HEK293 (cell line): ENCODE measurements at regions not wholly inside any gene's neighbourhood (a gene's known extent, or its start where the extent isn't known, plus 50 kb on each side); places are given as distances from the start of the nearest gene placed in this dataset.

Experiments used
- CTCF ChIA-PET: fragments of 350-600 bp; formaldehyde crosslinking; extraction: SDS; loops from one replicate; lab custom pipeline; 2021; ENCODE audit warnings: antibody characterized with exemption; lab: Yijun Ruan, JAX
- POLR2A ChIA-PET: fragments of 300-600 bp; formaldehyde crosslinking; extraction: SDS; loops from one replicate; lab custom pipeline; 2020; ENCODE audit warnings: antibody characterized with exemption, inconsistent platforms; lab: Yijun Ruan, JAX
- H3K27ac ChIP-seq: fragments of 200-500 bp; sonication (Bioruptor generic); 2 replicates; pipeline ENCODE4 v1.5.1; 2014; ENCODE audit warnings: low read depth, low read length, control low read depth, inconsistent platforms; ENCODE audit errors: extremely low read depth
- H3K36me3 ChIP-seq, 2 experiments: fragments of 200-500 bp in 1 of 2; sonication (Bioruptor generic) in 1 of 2; 1 replicate in 1 of 2; 2 replicates in 1 of 2; pipeline ENCODE4 v1.5.1; 2014 to 2017; ENCODE audit warnings: inconsistent platforms in 2 of 2, low read length in 2 of 2; ENCODE audit not compliant: control insufficient read depth in 2 of 2, insufficient read depth in 1 of 2
- H3K4me1 ChIP-seq: fragments of 200-500 bp; sonication (Bioruptor generic); 2 replicates; pipeline ENCODE4 v1.5.1; 2014; ENCODE audit warnings: mild to moderate bottlenecking, low read length, inconsistent platforms; ENCODE audit not compliant: control insufficient read depth, insufficient read depth
- H3K4me3 ChIP-seq: 2 replicates; pipeline ENCODE4 v1.5.1; 2011; ENCODE audit warnings: low read depth, mild to moderate bottlenecking, control low read depth, low read length, moderate library complexity
- H3K9me3 ChIP-seq: fragments of 200-500 bp; sonication (Bioruptor generic); 2 replicates; pipeline ENCODE4 v1.5.1; 2014; ENCODE audit warnings: low read depth, low read length, inconsistent platforms; ENCODE audit not compliant: control insufficient read depth, insufficient read depth
- HOXC10 ChIP-seq: sonication (generic); formaldehyde crosslinking; IDR thresholded peaks from 2 replicates; pipeline ENCODE4 v1.8.1; 2023; ENCODE audit warnings: mild to moderate bottlenecking, missing genetic modification reagents
- PATZ1 ChIP-seq: fragments of 450-650 bp; formaldehyde crosslinking; IDR thresholded peaks from 2 replicates; pipeline ENCODE4 v1.5.1; 2016; ENCODE audit warnings: missing biosample characterization, missing genetic modification characterization
- PBX3 ChIP-seq: sonication (generic); formaldehyde crosslinking; IDR thresholded peaks from 2 replicates; pipeline ENCODE4 v1.8.1; 2022; ENCODE audit warnings: mild to moderate bottlenecking, moderate library complexity, missing genetic modification reagents
- PRDM1 ChIP-seq: fragments of 450-650 bp; formaldehyde crosslinking; IDR thresholded peaks from 2 replicates; pipeline ENCODE4; 2016; ENCODE audit warnings: missing biosample characterization, missing genetic modification characterization
- ZBTB8A ChIP-seq: fragments of 450-650 bp; formaldehyde crosslinking; IDR thresholded peaks from 2 replicates; pipeline ENCODE4 v1.5.1; 2016; ENCODE audit warnings: missing biosample characterization, missing genetic modification characterization
- ZNF274 ChIP-seq, 2 experiments: fragments of 200-500 bp in 1 of 2; fragments of 450-650 bp in 1 of 2; sonication (Bioruptor generic) in 1 of 2; formaldehyde crosslinking in 1 of 2; IDR thresholded peaks; 2 replicates each; pipeline versions ENCODE4 v1.5.1 to v1.6.1; 2014 to 2016; ENCODE audit warnings: borderline replicate concordance in 1 of 2, inconsistent platforms in 1 of 2, low read length in 1 of 2, missing biosample characterization in 1 of 2, missing genetic modification characterization in 1 of 2
- ZNF501 ChIP-seq: fragments of 450-650 bp; formaldehyde crosslinking; IDR thresholded peaks from 2 replicates; pipeline ENCODE4 v1.5.1; 2016; ENCODE audit warnings: missing biosample characterization, missing genetic modification characterization
- ZNF518A ChIP-seq: fragments of 450-650 bp; formaldehyde crosslinking; conservative IDR thresholded peaks from 2 replicates; pipeline ENCODE4 v1.5.1; 2016; ENCODE audit warnings: low read depth, missing biosample characterization, missing genetic modification characterization
- ZNF544 ChIP-seq: fragments of 450-650 bp; formaldehyde crosslinking; IDR thresholded peaks from 2 replicates; pipeline ENCODE4 v1.5.0; 2017; ENCODE audit warnings: missing biosample characterization, missing genetic modification characterization
- ZNF660 ChIP-seq: fragments of 450-650 bp; IDR thresholded peaks from 2 replicates; pipeline ENCODE4 v1.5.1; 2018; ENCODE audit warnings: missing biosample characterization, mild to moderate bottlenecking, missing genetic modification characterization
- ZNF768 ChIP-seq: fragments of 450-650 bp; formaldehyde crosslinking; IDR thresholded peaks from 2 replicates; pipeline ENCODE4 v1.5.1; 2018; ENCODE audit warnings: missing biosample characterization, mild to moderate bottlenecking, missing genetic modification characterization

GRCh38 chr4:79757600-79757999 lies 315.4 kb downstream of the ANTXR2 start:
- TF ChIP-seq HOXC10 (CRISPR knock-in tag) (no peak), ZNF544 (tag by site-specific recombination) (no peak), ZNF501 (tag by site-specific recombination) (no peak), ZBTB8A (no peak), PBX3 (CRISPR knock-in tag) (no peak), ZNF660 (no peak), ZNF518A (tag by site-specific recombination) (no peak), ZNF768 (tag by site-specific recombination) (no peak)
- ChIA-PET CTCF (no interaction called here), POLR2A (no interaction called here)
- H3K4me1 ChIP-seq = no peaks in the 10 kb centered on the region
- no peak overlapping the region for H3K27ac ChIP-seq
- H3K4me3 ChIP-seq = no peak overlapping the region
- H3K36me3 ChIP-seq = no peaks in the 10 kb centered on the region
- H3K9me3 ChIP-seq = no peaks in the 10 kb centered on the region

- H3K36me3 ChIP-seq = no peaks in the 10 kb centered on the region
- CTCF ChIA-PET = no interaction called here
- no peaks in the 10 kb centered on the region for H3K4me1 ChIP-seq
- H3K9me3 ChIP-seq = no peaks in the 10 kb centered on the region
- POLR2A ChIA-PET = no interaction called here
- no peak overlapping the region for H3K27ac ChIP-seq
- H3K4me3 ChIP-seq = no peak overlapping the region
- TF ChIP-seq ZNF274 (IDR thresholded peaks at IDR 0.05; ENCODE audit: low read length) = no peak
- no peak for TF ChIP-seq ZNF274 (tag by site-specific recombination; IDR thresholded peaks at IDR 0.05; ENCODE audit: borderline replicate concordance)
Observed at GRCh38 chr4:79756140-79756895, 316.7 kb downstream of the ANTXR2 start.

- no peaks in the 10 kb centered on the region for H3K9me3 ChIP-seq
- POLR2A ChIA-PET = no interaction called here
- TF ChIP-seq PRDM1 (no peak), PATZ1 (tag by site-specific recombination) (no peak)
- no peaks in the 10 kb centered on the region for H3K4me1 ChIP-seq
- no peak overlapping the region for H3K27ac ChIP-seq
- CTCF ChIA-PET = no interaction called here
- H3K4me3 ChIP-seq = no peak overlapping the region
- H3K36me3 ChIP-seq = no peaks in the 10 kb centered on the region
Observed at GRCh38 chr4:79748835-79749234, 324.2 kb downstream of the ANTXR2 start.
